ENCODE measurements at regions not wholly inside any gene's neighbourhood (a gene's known extent, or its start where the extent isn't known, plus 50 kb on each side); places are given as distances from the start of the nearest gene placed in this dataset.

- intact Hi-C loops (cut with DNase I): no loop called here
- no peaks in the 10 kb centered on the region for H3K27me3 ChIP-seq
- no peak for DNase-seq
- no peak overlapping the region for H3K4me3 ChIP-seq
- no peaks in the 10 kb centered on the region for H3K4me1 ChIP-seq (ENCODE audit: insufficient read depth)
- whole genome bisulfite sequencing, 3 donors: 84 to 95% (median 90%) methylated on average over 1 of the region's 1 CpG
- H3K27ac ChIP-seq: no peak overlapping the region
- TF ChIP-seq CTCF (IDR thresholded peaks at IDR 0.05) (no peak), POLR2A (IDR thresholded peaks at IDR 0.05) (no peak), EP300 (IDR thresholded peaks at IDR 0.05) (no peak)
- no peaks in the 10 kb centered on the region for H3K36me3 ChIP-seq
- H3K9me3 ChIP-seq: no peaks in the 10 kb centered on the region
Observed at GRCh38 chr2:180893752-180894151, 86.7 kb upstream of the UBE2E3 start.

GRCh38 chr2:180892091-180892490 is 88.3 kb upstream of the UBE2E3 start:
- TF ChIP-seq EP300 (IDR thresholded peaks at IDR 0.05): no peak
- no peak for TF ChIP-seq CTCF (IDR thresholded peaks at IDR 0.05)
- TF ChIP-seq POLR2A (IDR thresholded peaks at IDR 0.05): no peak
- no peak overlapping the region for H3K27ac ChIP-seq
- H3K9me3 ChIP-seq: no peaks in the 10 kb centered on the region
- 46 to 65% (median 52%) methylated on average over 4 of the region's 4 CpGs for WGBS, 3 donors
- H3K4me1 ChIP-seq (ENCODE audit: insufficient read depth): no peaks in the 10 kb centered on the region
- intact Hi-C loops (cut with DNase I): no loop called here
- H3K36me3 ChIP-seq: no peaks in the 10 kb centered on the region
- H3K4me3 ChIP-seq: no peak overlapping the region
- no peak for DNase-seq
- H3K27me3 ChIP-seq: no peaks in the 10 kb centered on the region

- TF ChIP-seq CTCF (IDR thresholded peaks at IDR 0.05) (no peak), EP300 (IDR thresholded peaks at IDR 0.05) (no peak), POLR2A (IDR thresholded peaks at IDR 0.05) (no peak)
- no peaks in the 10 kb centered on the region for H3K27me3 ChIP-seq
- no peaks in the 10 kb centered on the region for H3K36me3 ChIP-seq
- H3K9me3 ChIP-seq: no peaks in the 10 kb centered on the region
- H3K4me3 ChIP-seq: no peak overlapping the region
- no peaks in the 10 kb centered on the region for H3K4me1 ChIP-seq (ENCODE audit: insufficient read depth)
- no peak for DNase-seq
- no peak overlapping the region for H3K27ac ChIP-seq
- intact Hi-C loops (cut with DNase I): no loop called here
Observed at GRCh38 chr2:180891360-180891759, 89.0 kb upstream of the UBE2E3 start.

- Histone ChIP-seq H3K36me3 (no peaks in the 10 kb centered on the region), H3K4me1 (ENCODE audit: insufficient read depth) (no peaks in the 10 kb centered on the region), H3K27me3 (no peaks in the 10 kb centered on the region), H3K4me3 (no peak overlapping the region), H3K27ac (no peak overlapping the region), H3K9me3 (no peaks in the 10 kb centered on the region)
- intact Hi-C loops (cut with DNase I): no loop called here
- no peak for DNase-seq
- 76 to 84% (median 82%) methylated on average over 1 of the region's 1 CpG for WGBS, 3 donors
- no peak for TF ChIP-seq POLR2A (IDR thresholded peaks at IDR 0.05)
- no peak for TF ChIP-seq CTCF (IDR thresholded peaks at IDR 0.05)
- no peak for TF ChIP-seq EP300 (IDR thresholded peaks at IDR 0.05)
Observed at GRCh38 chr2:180890781-180891180, 89.6 kb upstream of the UBE2E3 start.

- H3K36me3 ChIP-seq: no peaks in the 10 kb centered on the region
- H3K9me3 ChIP-seq: peaks cover 0 to 2% of the 10 kb centered on the region in 2 donors
- H3K27me3 ChIP-seq: no peaks in the 10 kb centered on the region
- TF ChIP-seq POLR2A (IDR thresholded peaks at IDR 0.05) (no peak), EP300 (IDR thresholded peaks at IDR 0.05) (no peak), CTCF (IDR thresholded peaks at IDR 0.05) (no peak)
- intact Hi-C loops (cut with DNase I): no loop called here
- no peaks in the 10 kb centered on the region for H3K4me1 ChIP-seq (ENCODE audit: insufficient read depth)
- no peak overlapping the region for H3K4me3 ChIP-seq
- no peak overlapping the region for H3K27ac ChIP-seq
- DNase-seq: no peak
Observed at GRCh38 chr2:180882959-180883358, 97.4 kb upstream of the UBE2E3 start.
